Activated gamma-delta T cell treated with anti-CD3 and anti-CD28 coated beads, Interleukin-2, amount 50 U/mL, for 16 hours (primary cell): ENCODE measurements at regions not wholly inside any gene's neighbourhood (a gene's known extent, or its start where the extent isn't known, plus 50 kb on each side); places are given as distances from the start of the nearest gene placed in this dataset.
"Not testable (repeated sequence)": the region's sequence is repeated elsewhere in the genome, so short reads cannot be mapped to it uniquely, and the experiment has no call there.

Source experiments
- DNase-seq: peaks from one replicate; pipeline ENCODE4 v3.0.0-alpha.2; 2020; ENCODE audit warnings: low read depth

DNA sequence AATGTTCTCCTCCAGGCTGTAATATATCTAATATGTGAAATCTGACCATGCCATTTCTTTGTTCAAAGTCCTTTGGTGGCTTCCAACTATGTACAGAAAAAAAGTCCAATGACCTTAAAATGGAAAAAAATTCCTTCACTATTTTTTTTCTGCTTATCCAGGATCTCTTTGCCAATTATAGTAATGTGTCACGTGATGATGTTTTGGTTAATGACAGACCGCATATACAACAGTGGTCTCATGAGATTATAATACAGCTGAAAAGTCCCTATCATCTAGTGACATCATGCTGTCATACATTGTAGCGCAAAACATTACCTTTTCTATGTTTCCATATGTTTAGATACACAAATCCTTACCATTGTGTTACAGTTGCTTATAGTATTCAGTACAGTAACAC is 477.6 kb downstream of the TMEM232 start:
- DNase-seq, result no peak

DNA sequence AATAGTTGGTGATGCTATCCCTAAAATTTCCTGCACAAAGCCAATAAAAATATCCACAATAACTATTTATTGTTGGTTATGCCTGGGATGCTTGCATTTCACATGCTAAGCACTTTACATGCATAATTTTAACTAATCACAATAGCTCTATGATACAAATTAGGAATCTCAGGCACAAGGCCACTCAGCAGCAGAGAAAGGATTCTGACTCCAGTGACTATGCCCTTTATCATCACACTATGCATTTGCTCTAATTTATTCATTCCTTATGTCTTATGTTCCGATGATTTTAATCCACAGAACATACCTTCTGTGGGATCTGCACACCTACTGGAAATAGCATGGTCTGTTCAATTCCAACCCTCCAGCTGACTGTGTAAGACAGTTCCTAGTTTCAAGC is 476.1 kb downstream of the TMEM232 start:
- DNase-seq, result no peak

DNA sequence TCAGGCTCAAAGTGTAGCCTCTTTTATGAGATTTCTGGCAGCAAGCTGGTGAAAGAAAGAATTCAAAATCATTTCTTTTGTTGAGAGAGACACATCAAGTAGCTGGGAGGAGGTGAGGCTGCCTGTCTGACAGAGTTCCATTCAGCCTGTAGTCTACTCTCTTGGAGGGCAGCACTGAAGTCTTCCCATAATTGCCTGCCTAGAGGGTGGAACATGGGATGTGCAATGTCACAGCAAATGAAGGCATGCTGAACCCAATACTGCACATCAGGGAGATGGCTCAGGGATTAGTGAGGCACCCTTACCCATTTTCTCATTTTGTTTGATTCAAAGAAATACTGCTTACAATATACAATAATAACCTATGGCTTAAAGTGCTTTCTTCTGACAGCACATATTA is 475.7 kb downstream of the TMEM232 start:
- DNase-seq, result no peak

DNA sequence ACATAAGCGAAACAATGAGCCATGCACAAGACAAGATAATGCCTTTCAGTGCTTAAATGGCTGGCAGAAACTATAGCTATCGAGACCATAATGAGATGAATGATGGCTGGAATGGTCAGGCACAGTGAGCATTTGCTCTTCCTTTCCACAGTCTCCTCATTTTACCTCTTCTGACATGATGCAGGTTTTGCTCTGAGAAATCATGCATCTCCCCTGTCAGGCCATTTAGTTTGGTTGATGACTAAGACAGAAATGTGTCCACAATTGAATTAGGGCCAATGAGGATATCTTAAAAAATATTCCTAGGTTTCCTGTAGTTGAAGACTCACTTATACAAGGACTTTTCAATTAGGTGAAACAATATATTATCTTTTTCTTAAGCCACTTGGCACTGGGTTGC is 475.1 kb downstream of the TMEM232 start:
- no peak for DNase-seq

DNA sequence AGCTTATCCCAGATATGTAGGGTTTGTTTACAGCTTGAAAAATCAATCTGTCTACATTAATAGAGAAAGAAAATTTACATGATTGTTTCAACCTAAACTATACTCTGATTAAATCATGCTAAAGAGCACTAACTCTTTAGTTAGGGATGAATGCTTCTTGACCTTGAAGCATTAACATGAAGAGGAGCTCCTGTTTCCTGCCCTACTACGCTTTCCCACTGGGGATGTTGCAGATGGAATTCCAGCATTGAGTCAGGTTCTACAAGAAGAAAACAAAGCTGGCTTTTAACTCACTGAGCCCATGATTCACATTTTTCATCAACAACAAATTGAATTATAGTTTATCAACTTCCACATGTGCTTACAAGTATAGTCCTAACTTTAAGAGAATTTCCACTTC is 471.3 kb downstream of the TMEM232 start:
- no peak for DNase-seq

DNA sequence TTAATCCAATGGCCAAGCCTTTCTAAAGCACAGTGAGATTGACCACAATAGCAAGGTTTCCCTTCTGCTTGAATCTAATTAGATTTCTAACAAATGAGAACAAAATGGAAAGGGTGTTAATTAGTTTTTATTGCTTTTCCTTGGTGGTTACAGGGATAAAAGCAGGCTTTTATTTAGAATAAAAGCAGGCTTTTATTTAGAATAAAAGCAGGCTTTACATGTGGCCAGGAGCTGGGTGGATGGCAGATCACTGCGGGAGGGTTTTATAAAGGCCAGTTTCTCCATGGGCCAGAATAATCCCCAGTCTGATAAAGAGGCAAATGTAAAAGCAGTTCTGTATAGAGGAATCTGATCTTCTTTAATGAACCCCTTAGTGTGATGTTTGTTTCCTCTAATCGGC is 470.2 kb downstream of the TMEM232 start:
- no peak for DNase-seq

DNA sequence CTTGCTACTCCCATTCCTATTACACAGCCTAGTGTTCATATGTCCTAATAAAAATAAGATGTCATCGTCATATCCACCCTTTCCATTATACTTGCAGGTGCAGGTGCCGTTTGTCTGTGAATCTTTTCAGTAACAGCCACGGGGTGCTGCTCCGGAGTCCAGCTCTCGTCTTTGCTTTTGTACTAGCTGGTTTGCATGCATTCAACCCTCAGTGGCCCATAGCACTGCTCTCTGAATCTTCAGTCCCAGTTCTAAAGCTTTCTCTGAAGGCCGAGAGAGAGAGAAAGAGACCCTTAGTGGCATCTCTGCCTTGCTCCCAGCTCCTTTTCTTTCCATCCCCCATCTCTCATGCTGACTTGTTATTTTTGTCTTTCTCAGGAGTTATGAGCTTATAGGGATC is 468.5 kb downstream of the TMEM232 start:
- DNase-seq, result no peak

DNA sequence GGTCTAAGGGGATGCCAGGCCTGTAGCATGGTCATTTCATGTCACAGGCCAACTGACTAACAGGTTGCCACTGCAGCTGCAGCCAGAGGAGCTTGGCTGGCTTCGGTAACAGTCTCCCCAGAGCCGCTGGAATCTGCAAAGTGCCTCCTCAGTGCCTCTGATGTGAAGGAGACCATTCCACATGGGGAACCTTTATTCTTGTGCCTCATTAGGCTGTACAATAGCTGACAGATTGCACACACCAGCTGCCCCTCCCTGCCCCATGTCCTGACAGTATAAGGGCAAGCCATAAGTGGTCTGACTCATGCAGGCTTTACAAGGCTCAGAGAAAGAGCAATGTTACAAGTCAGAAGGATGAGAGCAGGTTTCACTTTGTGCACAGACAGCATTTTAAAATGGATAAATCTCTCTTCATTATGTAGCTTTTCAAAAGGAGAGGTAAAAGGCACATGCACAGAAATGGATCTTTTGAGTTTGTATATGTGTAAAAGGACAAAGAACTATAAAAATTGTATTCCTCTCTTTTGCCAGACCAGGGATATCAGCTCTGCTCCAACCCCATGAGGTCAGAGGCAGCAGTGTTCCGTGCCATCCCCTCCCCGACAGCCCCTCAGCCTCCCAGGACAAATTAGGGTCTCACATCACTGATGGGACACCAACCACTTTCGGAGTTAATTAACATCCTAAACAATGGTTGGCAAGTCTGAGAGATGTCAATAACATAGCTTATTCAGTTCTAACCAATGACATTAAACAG is 467.8 kb downstream of the TMEM232 start:
- no peak for DNase-seq

DNA sequence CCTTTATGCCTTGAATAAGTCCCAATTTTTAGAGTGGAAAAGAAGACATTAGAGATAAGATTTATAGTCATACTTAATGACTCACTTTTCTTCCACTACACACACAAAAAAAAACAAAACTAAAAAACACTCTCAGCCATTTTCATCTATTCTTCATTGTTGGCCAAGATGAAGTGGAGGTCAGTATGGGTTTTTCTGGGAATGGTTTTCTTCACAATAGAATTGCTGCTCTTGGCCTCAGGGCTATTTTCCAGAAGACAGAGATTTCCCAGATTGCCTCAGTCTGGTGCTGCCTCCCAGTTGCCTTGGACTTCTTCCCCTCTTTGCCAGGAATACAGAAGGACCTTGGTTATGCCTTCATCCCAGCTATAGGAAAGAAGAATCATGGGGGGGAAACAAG is 463.7 kb downstream of the TMEM232 start:
- DNase-seq, result no peak

DNA sequence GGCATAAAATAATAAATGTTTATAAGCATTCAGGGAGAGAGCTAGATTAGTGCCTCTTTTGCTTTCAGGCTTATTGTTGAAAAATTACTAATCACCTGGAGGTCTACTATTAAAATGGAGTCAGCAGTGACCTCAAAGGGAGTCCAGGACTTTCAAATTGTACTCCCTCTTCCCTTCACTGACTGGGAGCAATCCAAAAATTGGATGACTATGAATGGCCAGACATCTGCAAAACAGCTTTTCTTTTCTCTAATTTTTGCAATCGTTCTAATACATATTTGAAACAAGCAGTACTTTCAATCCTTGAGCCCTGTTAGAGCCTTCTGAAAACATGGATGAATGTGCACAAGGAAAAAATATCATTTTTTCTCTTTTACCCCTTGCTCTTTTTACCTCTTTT is 461.8 kb downstream of the TMEM232 start:
- DNase-seq, result no peak

DNA sequence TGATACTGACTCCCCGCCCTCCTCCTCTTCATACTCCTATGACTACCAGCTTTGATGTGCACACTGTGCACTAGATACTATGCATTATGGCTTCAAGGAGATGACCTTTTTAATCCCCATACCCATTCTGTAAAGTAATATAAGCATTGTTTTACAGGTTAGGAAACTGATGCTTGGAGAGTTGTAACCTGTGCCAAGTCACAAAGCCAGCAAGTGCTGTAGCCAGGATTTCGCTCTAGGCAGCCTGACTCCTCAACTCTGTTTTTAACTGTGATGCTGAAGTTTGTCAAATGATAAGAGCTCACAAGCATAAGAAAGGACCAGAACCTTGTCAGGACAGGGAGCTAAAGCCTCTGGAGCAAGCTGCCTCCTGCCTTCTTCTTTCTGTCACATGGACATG is 461.3 kb downstream of the TMEM232 start:
- no peak for DNase-seq

DNA sequence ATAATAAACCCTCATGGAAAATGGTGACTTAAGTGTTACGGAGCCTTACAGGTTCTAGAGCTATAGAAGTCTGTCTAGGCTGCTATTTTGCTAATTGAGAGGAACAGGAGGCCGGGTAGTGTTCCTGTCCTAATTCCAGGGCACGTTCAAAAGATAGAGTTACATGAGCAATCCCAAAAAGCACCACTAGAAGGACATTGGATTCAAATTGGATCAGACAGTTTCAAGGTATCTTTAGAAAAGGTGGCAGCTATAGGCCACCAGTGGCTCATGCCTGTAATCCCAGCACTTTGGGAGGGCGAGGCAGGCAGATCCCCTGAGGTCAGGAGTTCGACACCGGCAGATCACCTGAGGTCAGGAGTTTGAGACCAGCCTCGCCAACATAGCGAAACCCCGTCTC is 458.8 kb downstream of the TMEM232 start:
- DNase-seq, result no peak

DNA sequence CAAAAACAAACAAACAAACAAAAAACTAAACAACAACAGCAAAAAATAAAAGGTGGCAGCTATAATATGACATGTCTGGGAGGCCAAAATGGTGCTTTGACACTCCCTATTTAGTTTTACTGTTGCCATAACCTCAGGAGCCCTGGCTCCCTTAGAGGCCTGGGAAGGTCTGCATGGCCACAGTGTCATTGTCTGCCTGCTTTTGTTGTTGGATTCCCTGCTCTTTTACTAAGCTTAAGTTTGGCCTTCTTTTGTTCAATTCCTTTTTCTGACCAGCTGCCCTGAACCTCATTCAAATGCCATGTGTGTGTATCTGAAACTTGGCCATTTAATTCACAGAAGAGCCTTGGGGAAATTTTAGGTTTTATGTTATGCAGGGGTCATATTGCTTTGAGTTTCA is 458.2 kb downstream of the TMEM232 start:
- no peak for DNase-seq

DNA sequence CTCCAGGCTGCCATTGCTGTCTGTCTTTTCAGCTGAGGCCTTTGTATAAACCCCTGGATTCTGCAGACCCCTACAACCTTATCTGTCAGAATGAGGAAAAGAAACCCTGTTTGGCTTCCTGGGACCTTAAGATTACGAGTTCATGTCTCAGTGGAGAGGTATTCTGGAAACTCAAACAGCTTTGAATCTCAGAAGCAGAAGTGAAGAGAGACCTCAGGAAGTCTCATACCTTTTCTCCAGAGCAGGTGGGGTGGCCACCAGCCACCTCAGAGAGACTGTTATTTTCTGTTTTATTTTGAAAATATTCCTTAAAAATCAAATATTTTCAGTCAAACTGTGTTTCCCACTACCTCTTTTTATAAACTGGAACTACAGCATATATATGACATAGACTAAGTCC is 457.5 kb downstream of the TMEM232 start:
- no peak for DNase-seq

DNA sequence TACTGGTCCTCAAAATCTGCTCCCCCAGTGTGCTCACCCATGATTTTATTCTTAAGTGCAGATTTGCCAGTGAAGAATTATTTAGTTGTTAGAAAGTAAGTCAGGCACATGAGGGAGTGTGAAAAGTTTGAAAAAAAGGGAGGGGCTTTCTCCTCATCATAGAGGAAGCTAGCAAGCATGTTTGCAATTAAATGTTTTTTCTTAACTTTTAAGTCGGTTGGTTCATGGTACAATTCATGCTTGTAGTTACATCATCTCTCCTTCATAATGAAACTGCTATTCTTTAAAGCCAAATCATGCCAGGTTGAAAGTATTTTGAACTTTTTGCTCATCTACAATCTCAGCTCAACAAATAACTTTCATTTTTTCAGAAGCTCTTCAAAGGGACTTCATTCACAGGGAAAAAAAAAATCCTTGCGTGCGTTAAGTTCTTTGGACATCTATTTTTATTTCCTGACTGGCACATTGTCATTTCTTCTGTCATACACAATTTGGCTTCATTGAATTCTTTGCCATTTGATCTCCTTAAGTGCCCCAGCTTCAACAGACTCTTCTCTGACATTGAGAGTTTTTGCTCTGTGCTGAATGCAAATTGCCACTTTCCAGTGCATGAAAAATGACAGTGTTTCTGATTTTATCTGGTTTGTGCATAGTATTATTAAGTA is 456.9 kb downstream of the TMEM232 start:
- DNase-seq, result no peak

DNA sequence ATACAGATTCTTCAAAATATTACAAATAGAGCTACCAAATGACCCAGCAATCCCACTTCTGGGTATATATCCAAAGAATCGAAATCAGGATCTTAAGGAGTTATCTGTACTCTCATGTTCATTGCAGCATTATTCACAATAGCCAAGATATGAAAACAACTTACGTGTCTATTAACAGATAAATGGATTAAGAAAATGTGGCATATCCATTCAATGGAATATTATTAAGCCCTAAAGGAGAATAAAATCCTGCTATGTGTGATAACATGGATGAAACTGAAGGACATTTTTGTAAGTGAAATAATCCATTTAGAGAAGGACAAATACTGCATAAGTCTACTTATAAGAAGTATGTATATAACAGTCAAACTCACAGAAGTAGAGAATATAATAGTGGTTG is 450.6 kb downstream of the TMEM232 start:
- DNase-seq, result no peak

DNA sequence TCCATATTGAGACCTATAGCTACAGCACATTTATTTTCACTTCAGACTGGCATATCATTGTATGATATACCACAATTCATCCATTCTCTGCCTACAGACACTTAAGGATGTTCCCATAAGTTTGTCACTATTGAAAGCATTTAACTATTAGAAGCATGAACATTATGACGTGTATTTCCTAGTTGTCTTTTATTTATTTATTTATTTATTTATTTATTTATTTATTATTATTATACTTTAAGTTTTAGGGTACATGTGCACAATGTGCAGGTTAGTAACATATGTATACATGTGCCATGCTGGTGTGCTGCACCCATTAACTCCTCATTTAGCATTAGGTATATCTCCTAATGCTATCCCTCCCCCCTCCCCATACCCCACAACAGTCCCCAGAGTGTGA is 448.0 kb downstream of the TMEM232 start:
- DNase-seq, result not testable (repeated sequence)

DNA sequence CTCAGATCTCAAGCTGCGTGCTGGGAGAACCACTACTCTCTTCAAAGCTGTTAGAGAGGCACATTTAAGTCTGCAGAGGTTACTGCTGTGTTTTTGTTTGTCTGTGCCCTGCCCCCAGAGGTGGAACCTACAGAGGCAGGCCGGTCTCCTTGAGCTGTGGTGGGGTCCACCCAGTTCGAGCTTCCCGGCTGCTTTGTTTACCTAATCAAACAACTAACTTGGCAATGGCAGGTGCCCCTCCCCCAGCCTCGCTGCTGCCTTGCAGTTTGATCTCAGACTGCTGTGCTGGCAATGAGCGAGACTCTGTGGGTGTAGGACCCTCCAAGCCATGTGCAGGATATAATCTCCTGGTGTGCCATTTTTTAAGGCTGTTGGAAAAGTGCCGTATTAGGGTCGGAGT is 442.4 kb downstream of the TMEM232 start:
- not testable (repeated sequence) for DNase-seq

DNA sequence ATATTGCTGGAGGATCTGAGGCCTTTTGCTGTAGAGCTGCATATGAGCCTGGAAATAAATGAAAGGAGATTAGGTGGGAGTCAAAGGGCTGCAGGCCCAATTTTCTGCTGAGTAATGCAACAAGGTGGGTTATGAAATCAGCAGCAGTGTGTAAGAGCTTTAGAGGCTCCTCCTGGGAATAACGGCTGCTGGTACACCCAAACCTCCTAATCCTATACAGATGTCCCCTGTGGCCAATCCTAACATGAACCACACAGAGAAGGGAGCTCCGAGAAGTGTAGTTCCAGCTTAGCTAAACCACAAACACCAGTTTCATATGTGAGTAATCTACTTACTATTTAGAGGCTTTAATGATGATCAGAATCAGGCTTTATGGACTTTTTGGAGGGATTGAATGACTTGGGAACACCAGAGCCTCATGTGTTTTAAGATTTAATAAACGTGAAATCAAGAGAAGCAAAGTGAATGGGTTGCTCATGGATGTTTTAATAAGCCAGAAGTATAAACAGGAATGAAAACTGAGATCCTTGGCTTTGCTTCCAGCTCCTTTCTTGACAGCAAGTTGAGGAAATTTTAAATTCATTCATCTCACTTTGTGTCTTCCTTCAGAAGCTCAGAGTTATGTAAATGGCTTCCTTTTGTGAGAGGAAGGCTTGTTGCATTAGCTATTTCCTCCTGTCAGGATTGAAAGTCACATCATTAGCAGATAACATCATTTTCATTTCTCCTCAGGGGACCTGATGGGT is 437.5 kb downstream of the TMEM232 start:
- no peak for DNase-seq

DNA sequence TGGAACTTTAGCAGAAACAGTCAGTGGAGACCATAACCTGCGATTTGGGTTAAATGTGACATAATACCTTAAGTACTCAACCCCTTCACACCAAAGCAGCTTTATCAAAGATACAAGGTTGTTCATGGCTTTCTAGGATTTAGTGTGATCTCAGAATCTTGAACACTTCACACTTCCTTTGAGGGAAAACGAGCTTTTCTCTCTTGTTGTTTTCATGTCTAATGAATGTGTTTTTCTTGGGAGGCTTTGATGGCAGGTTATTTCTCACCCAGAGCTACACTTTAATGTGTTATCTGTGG is 437.0 kb downstream of the TMEM232 start:
- DNase-seq, result no peak

DNA sequence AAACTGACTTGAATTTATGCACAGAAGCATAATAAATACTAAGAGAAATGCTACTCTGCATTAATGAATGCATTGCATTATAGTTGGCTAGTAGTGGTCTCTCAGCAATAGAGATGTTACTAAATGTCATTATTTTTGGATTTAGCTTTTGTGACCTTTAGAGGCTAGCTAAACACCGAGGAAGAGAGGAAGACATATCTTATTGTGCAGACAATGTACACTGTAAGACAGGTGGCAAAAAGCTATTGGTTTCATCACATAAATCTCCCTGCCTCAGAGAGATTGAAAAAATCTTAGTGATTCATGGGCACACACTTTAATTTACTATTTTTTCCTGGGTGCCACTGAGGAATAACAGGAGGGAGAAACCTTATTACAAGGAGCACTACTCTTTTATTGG is 435.9 kb downstream of the TMEM232 start:
- DNase-seq, result no peak

DNA sequence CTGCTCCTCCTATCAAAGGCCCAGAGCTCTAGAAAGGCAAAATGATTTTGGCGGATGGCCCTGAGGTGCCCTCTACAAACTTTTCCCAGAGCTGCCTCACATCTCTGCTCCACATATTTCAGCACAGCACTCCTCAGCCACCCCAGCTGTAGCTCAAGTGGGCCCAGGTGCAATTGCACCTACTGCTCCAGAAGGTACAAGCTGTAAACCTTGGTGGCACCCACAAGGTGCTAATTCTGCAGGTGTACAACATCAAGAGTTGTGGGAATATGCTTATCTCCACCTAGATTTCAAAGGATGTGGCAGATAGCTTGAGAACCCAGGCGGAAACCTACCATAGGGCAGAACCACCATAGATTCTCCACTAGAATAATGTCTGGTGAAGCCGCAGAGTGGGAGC is 432.2 kb downstream of the TMEM232 start:
- DNase-seq, result no peak

DNA sequence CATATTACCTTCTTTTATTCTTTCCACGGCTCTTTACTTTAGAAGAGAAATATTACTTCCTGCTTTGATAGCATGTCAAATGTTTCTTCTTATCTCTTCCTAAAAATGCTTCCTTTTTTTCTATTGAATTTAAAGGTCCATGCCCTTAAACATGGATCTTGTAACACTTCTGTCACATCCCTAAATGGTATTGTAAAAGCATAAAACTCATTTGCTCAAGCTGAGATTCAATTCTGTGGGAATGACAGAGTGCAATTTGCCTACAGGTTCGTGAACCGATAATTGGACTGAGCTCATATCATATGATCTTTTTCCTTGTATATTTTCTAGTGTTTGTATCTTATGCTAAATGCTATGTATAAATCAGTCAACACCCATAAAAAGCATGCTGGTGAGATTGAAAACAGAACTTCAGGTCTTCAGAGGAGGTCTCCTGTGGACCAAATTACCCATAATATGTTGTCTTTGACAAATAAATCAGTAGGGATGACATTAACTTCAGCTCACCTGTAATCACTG is 429.3 kb downstream of the TMEM232 start:
- DNase-seq, result no peak
